ENCODE measurements at regions not wholly inside any gene's neighbourhood (a gene's known extent, or its start where the extent isn't known, plus 50 kb on each side); places are given as distances from the start of the nearest gene placed in this dataset.

- no peak overlapping the region for H3K4me3 ChIP-seq
- no peak for TF ChIP-seq CTCF (IDR thresholded peaks at IDR 0.05)
- H3K27me3 ChIP-seq: no peaks in the 10 kb centered on the region
- H3K36me3 ChIP-seq: no peaks in the 10 kb centered on the region
- no peaks in the 10 kb centered on the region for H3K4me1 ChIP-seq
- H3K9me3 ChIP-seq: no peaks in the 10 kb centered on the region
- H3K27ac ChIP-seq: no peak overlapping the region
- intact Hi-C loops (cut with DNase I): no loop called here
- ATAC-seq (no peak), DNase-seq (peak in 2 of 4 donors; percentile 32 to 41)
Observed at GRCh38 chr18:56389190-56389589, 249.2 kb downstream of the TXNL1 start.

GRCh38 chr18:56388571-56388970, 249.8 kb downstream of the TXNL1 start:
- Histone ChIP-seq H3K4me3 (no peak overlapping the region), H3K27ac (no peak overlapping the region), H3K4me1 (no peaks in the 10 kb centered on the region), H3K9me3 (no peaks in the 10 kb centered on the region), H3K27me3 (no peaks in the 10 kb centered on the region), H3K36me3 (no peaks in the 10 kb centered on the region)
- DNase-seq (no peak), ATAC-seq (peak; percentile 66)
- intact Hi-C loops (cut with DNase I): no loop called here
- TF ChIP-seq CTCF (IDR thresholded peaks at IDR 0.05): no peak

GRCh38 chr18:56386856-56387255, 251.5 kb downstream of the TXNL1 start:
- intact Hi-C loops (cut with DNase I): no loop called here
- Histone ChIP-seq H3K9me3 (no peaks in the 10 kb centered on the region), H3K27ac (no peak overlapping the region), H3K4me3 (no peak overlapping the region), H3K27me3 (no peaks in the 10 kb centered on the region), H3K36me3 (no peaks in the 10 kb centered on the region), H3K4me1 (no peaks in the 10 kb centered on the region)
- no peak for ATAC-seq
- no peak for TF ChIP-seq CTCF (IDR thresholded peaks at IDR 0.05)
- no peak for DNase-seq

GRCh38 chr18:56383349-56383748, 255.0 kb downstream of the TXNL1 start:
- no peak overlapping the region for H3K4me3 ChIP-seq
- no peaks in the 10 kb centered on the region for H3K27me3 ChIP-seq
- H3K36me3 ChIP-seq: no peaks in the 10 kb centered on the region
- no peaks in the 10 kb centered on the region for H3K9me3 ChIP-seq
- H3K4me1 ChIP-seq: no peaks in the 10 kb centered on the region
- ATAC-seq: no peak
- TF ChIP-seq CTCF (IDR thresholded peaks at IDR 0.05): no peak
- no peak for DNase-seq
- no peak overlapping the region for H3K27ac ChIP-seq
- intact Hi-C loops (cut with DNase I): no loop called here

GRCh38 chr18:56382541-56382940, 255.9 kb downstream of the TXNL1 start:
- intact Hi-C loops (cut with DNase I): no loop called here
- no peaks in the 10 kb centered on the region for H3K27me3 ChIP-seq
- no peak overlapping the region for H3K4me3 ChIP-seq
- no peaks in the 10 kb centered on the region for H3K9me3 ChIP-seq
- no peak overlapping the region for H3K27ac ChIP-seq
- DNase-seq: no peak
- no peak for TF ChIP-seq CTCF (IDR thresholded peaks at IDR 0.05)
- H3K36me3 ChIP-seq: no peaks in the 10 kb centered on the region
- H3K4me1 ChIP-seq: no peaks in the 10 kb centered on the region
- peak; percentile 41 for ATAC-seq
